OCI-LY1 (cell line): ENCODE measurements at regions not wholly inside any gene's neighbourhood (a gene's known extent, or its start where the extent isn't known, plus 50 kb on each side); places are given as distances from the start of the nearest gene placed in this dataset.

Experiments
- H2AFZ ChIP-seq: fragments of 200-600 bp; sonication (generic), shearing (Covaris generic); 2 replicates; pipeline ENCODE4 v1.6.0; 2014; ENCODE audit warnings: antibody characterized with exemption, mild to moderate bottlenecking, low read length
- H3F3A ChIP-seq: fragments of 200-600 bp; sonication (generic), shearing (Covaris generic); 2 replicates; pipeline ENCODE4 v1.6.0; 2014; ENCODE audit warnings: mild to moderate bottlenecking, antibody characterized with exemption, low read length, moderate library complexity; ENCODE audit not compliant: insufficient read depth
- H3K27ac ChIP-seq: fragments of 200-600 bp; sonication (generic); 2 replicates; pipeline ENCODE4 v1.5.1; 2014; ENCODE audit warnings: low read length, mixed run types, mild to moderate bottlenecking, low read depth; ENCODE audit not compliant: poor library complexity, severe bottlenecking
- H3K27me3 ChIP-seq: fragments of 200-600 bp; sonication (generic); 2 replicates; pipeline ENCODE4 v1.6.0; 2014; ENCODE audit warnings: antibody characterized with exemption, mild to moderate bottlenecking, low read length, moderate library complexity; ENCODE audit not compliant: insufficient read depth
- H3K36me3 ChIP-seq: fragments of 200-600 bp; sonication (generic); 2 replicates; pipeline ENCODE4 v1.6.1; 2014; ENCODE audit warnings: mild to moderate bottlenecking, antibody characterized with exemption, low read length, moderate library complexity, mixed read lengths; ENCODE audit not compliant: insufficient read depth
- H3K4me1 ChIP-seq: fragments of 200-600 bp; sonication (generic); 2 replicates; pipeline ENCODE4 v1.5.1; 2014; ENCODE audit warnings: mild to moderate bottlenecking, low read length, moderate library complexity; ENCODE audit not compliant: insufficient read depth, severe bottlenecking
- H3K4me2 ChIP-seq: fragments of 200-600 bp; sonication (generic), shearing (Covaris generic); 2 replicates; pipeline ENCODE4 v1.6.1; 2014; ENCODE audit warnings: low read length
- H3K4me3 ChIP-seq: fragments of 200-600 bp; sonication (generic); 2 replicates; pipeline ENCODE4 v1.5.1; 2014; ENCODE audit warnings: low read length, low read depth, mild to moderate bottlenecking, mixed read lengths; ENCODE audit not compliant: poor library complexity, severe bottlenecking
- H3K79me2 ChIP-seq: fragments of 200-600 bp; shearing (Covaris generic); 2 replicates; pipeline ENCODE4 v1.6.1; 2016; ENCODE audit warnings: mixed run types, low read length, mixed read lengths; ENCODE audit not compliant: insufficient read depth
- H3K9ac ChIP-seq: fragments of 200-600 bp; sonication (generic), shearing (Covaris generic); 2 replicates; pipeline ENCODE4 v1.6.1; 2014; ENCODE audit warnings: mild to moderate bottlenecking, low read length, mixed read lengths
- H3K9me2 ChIP-seq: fragments of 200-600 bp; sonication (generic), shearing (Covaris generic); 2 replicates; pipeline ENCODE4 v1.6.1; 2014; ENCODE audit warnings: low read depth, mild to moderate bottlenecking, low read length, mixed read lengths
- H3K9me3 ChIP-seq: fragments of 200-600 bp; shearing (Covaris generic); 2 replicates; pipeline ENCODE4 v1.6.1; 2014; ENCODE audit warnings: low read length, mixed read lengths
- H4K20me1 ChIP-seq: fragments of 200-600 bp; sonication (generic), shearing (Covaris generic); 2 replicates; pipeline ENCODE4 v1.6.0; 2016; ENCODE audit warnings: mild to moderate bottlenecking, low read length; ENCODE audit not compliant: insufficient read depth
- CTCF ChIP-seq: fragments of 200-600 bp; sonication (generic), shearing (Covaris generic); IDR thresholded peaks from 2 replicates; pipeline ENCODE4 v1.5.1; 2017; ENCODE audit warnings: mild to moderate bottlenecking, antibody characterized with exemption, low read length, moderate library complexity, mixed read lengths
- EZH2 ChIP-seq: fragments of 200-600 bp; sonication (generic), shearing (Covaris generic); IDR thresholded peaks from 2 replicates; pipeline ENCODE4 v1.8.0; 2017; ENCODE audit warnings: borderline replicate concordance, mixed run types, mild to moderate bottlenecking, antibody characterized with exemption, low read length, moderate library complexity, mixed read lengths

- TF ChIP-seq EZH2, result no peak
- no peak for TF ChIP-seq CTCF
- Histone ChIP-seq H3K9ac (no peak overlapping the region), H3K79me2 (no peaks in the 10 kb centered on the region), H3K36me3 (no peaks in the 10 kb centered on the region), H4K20me1 (no peaks in the 10 kb centered on the region), H3K4me2 (no peak overlapping the region), H3K27ac (no peak overlapping the region), H3K27me3 (no peaks in the 10 kb centered on the region), H3K4me3 (no peak overlapping the region), H3F3A (no peaks in the 10 kb centered on the region), H3K4me1 (no peaks in the 10 kb centered on the region), H3K9me2 (no peaks in the 10 kb centered on the region), H3K9me3 (no peaks in the 10 kb centered on the region), H2AFZ (no peak overlapping the region)
Measured at GRCh38 chr14:56903304-56903969, 93.2 kb upstream of the OTX2 start.

GRCh38 chr14:56902385-56902784 is 92.1 kb upstream of the OTX2 start:
- no peak for TF ChIP-seq EZH2
- no peak for TF ChIP-seq CTCF
- no peaks in the 10 kb centered on the region for H3K9me2 ChIP-seq
- no peak overlapping the region for H3K9ac ChIP-seq
- no peaks in the 10 kb centered on the region for H3F3A ChIP-seq
- no peak overlapping the region for H2AFZ ChIP-seq
- H4K20me1 ChIP-seq, result no peaks in the 10 kb centered on the region
- H3K36me3 ChIP-seq, result no peaks in the 10 kb centered on the region
- no peak overlapping the region for H3K27ac ChIP-seq
- H3K4me1 ChIP-seq, result no peaks in the 10 kb centered on the region
- no peaks in the 10 kb centered on the region for H3K79me2 ChIP-seq
- no peaks in the 10 kb centered on the region for H3K27me3 ChIP-seq
- no peak overlapping the region for H3K4me3 ChIP-seq
- no peaks in the 10 kb centered on the region for H3K9me3 ChIP-seq
- no peak overlapping the region for H3K4me2 ChIP-seq

GRCh38 chr14:56900726-56901125 is 90.4 kb upstream of the OTX2 start:
- Histone ChIP-seq H3K27ac (no peak overlapping the region), H3K79me2 (no peaks in the 10 kb centered on the region), H4K20me1 (no peaks in the 10 kb centered on the region), H3K9me2 (no peaks in the 10 kb centered on the region), H3K4me1 (no peaks in the 10 kb centered on the region), H3K9ac (no peak overlapping the region), H3K9me3 (no peaks in the 10 kb centered on the region), H3K4me3 (no peak overlapping the region), H2AFZ (no peak overlapping the region), H3K4me2 (no peak overlapping the region), H3F3A (no peaks in the 10 kb centered on the region), H3K36me3 (no peaks in the 10 kb centered on the region), H3K27me3 (no peaks in the 10 kb centered on the region)
- TF ChIP-seq EZH2 (no peak), CTCF (no peak)
